ENCODE measurements at regions not wholly inside any gene's neighbourhood (a gene's known extent, or its start where the extent isn't known, plus 50 kb on each side); places are given as distances from the start of the nearest gene placed in this dataset.

GRCh38 chr17:52515927-52516326 is 357.4 kb upstream of the CA10 start:
- no peak overlapping the region for H3K4me2 ChIP-seq (replicated peaks; ENCODE audit: extremely low read depth, low read length, poor library complexity, severe bottlenecking)
- H4K20me1 ChIP-seq (ENCODE audit: insufficient read depth, low read length), result no peaks in the 10 kb centered on the region
- Mint-ChIP-seq H3K27ac (no peak overlapping the region), H3K36me3 (no peaks in the 10 kb centered on the region), H3K4me3 (no peak overlapping the region), H3K27me3 (ENCODE audit: low read depth in 3 of 3) (no peaks in the 10 kb centered on the region), H3K9me3 (peaks cover 0 to 5% (median 2%) of the 10 kb centered on the region in 7 donors), H3K4me1 (no peaks in the 10 kb centered on the region)
- intact Hi-C loops (cut with micrococcal nuclease), result no loop called here
- DNase-seq, result no peak
- no peaks in the 10 kb centered on the region for H3K9me3 ChIP-seq (replicated peaks in 1 of 2; ENCODE audit: control insufficient read depth in 1 of 2, insufficient read depth in 1 of 2, low read length in 2 of 2)
- no peak overlapping the region for H3K27ac ChIP-seq (ENCODE audit: low read depth in 1 of 2, low read length in 2 of 2)
- H3K27me3 ChIP-seq (ENCODE audit: control insufficient read depth in 2 of 2, insufficient read depth in 2 of 2, low read length in 2 of 2), result no peaks in the 10 kb centered on the region
- H3K36me3 ChIP-seq (replicated peaks in 1 of 2; ENCODE audit: control insufficient read depth in 1 of 2, insufficient read depth in 2 of 2, low read length in 2 of 2), result no peaks in the 10 kb centered on the region
- H3K4me1 ChIP-seq (ENCODE audit: control insufficient read depth in 1 of 2, insufficient read depth in 2 of 2, low read length in 2 of 2), result no peaks in the 10 kb centered on the region
- 50% methylated on average over 1 of the region's 2 CpGs for WGBS (ENCODE audit: insufficient coverage)
- TF ChIP-seq CTCF (IDR thresholded peaks at IDR 0.05), result no peak
- no peaks in the 10 kb centered on the region for H3K79me2 ChIP-seq (ENCODE audit: insufficient read depth, low read length)
- H3K9ac ChIP-seq (ENCODE audit: insufficient read depth, low read length, poor library complexity, severe bottlenecking), result no peak overlapping the region
- no peak overlapping the region for H2AFZ ChIP-seq (ENCODE audit: insufficient read depth, low read depth, low read length, poor library complexity, severe bottlenecking)
- H3K4me3 ChIP-seq (replicated peaks in 1 of 3; ENCODE audit: low read depth in 2 of 3, low read length in 3 of 3), result no peak overlapping the region

- intact Hi-C loops (cut with micrococcal nuclease), result no loop called here
- H3K4me3 Mint-ChIP-seq, result no peak overlapping the region
- no peaks in the 10 kb centered on the region for H3K4me1 Mint-ChIP-seq
- Histone ChIP-seq H3K9me3 (replicated peaks in 1 of 2; ENCODE audit: control insufficient read depth in 1 of 2, insufficient read depth in 1 of 2, low read length in 2 of 2) (no peaks in the 10 kb centered on the region), H2AFZ (ENCODE audit: insufficient read depth, low read depth, low read length, poor library complexity, severe bottlenecking) (no peak overlapping the region), H3K27me3 (ENCODE audit: control insufficient read depth in 2 of 2, insufficient read depth in 2 of 2, low read length in 2 of 2) (no peaks in the 10 kb centered on the region), H3K36me3 (replicated peaks in 1 of 2; ENCODE audit: control insufficient read depth in 1 of 2, insufficient read depth in 2 of 2, low read length in 2 of 2) (no peaks in the 10 kb centered on the region), H3K9ac (ENCODE audit: insufficient read depth, low read length, poor library complexity, severe bottlenecking) (no peak overlapping the region), H3K4me3 (replicated peaks in 1 of 3; ENCODE audit: low read depth in 2 of 3, low read length in 3 of 3) (no peak overlapping the region), H3K4me2 (replicated peaks; ENCODE audit: extremely low read depth, low read length, poor library complexity, severe bottlenecking) (no peak overlapping the region), H4K20me1 (ENCODE audit: insufficient read depth, low read length) (no peaks in the 10 kb centered on the region), H3K27ac (ENCODE audit: low read depth in 1 of 2, low read length in 2 of 2) (no peak overlapping the region), H3K4me1 (ENCODE audit: control insufficient read depth in 1 of 2, insufficient read depth in 2 of 2, low read length in 2 of 2) (no peaks in the 10 kb centered on the region), H3K79me2 (ENCODE audit: insufficient read depth, low read length) (no peaks in the 10 kb centered on the region)
- H3K9me3 Mint-ChIP-seq, result peaks cover 0 to 6% (median 1%) of the 10 kb centered on the region in 7 donors
- DNase-seq, result no peak
- H3K27me3 Mint-ChIP-seq (ENCODE audit: low read depth in 3 of 3), result peaks cover 0 to 2% (median 0%) of the 10 kb centered on the region in 3 donors
- no peak overlapping the region for H3K27ac Mint-ChIP-seq
- TF ChIP-seq CTCF (IDR thresholded peaks at IDR 0.05), result no peak
- H3K36me3 Mint-ChIP-seq, result no peaks in the 10 kb centered on the region
Measured at GRCh38 chr17:52505601-52506000, 347.1 kb upstream of the CA10 start.
